ENCODE measurements at regions not wholly inside any gene's neighbourhood (a gene's known extent, or its start where the extent isn't known, plus 50 kb on each side); places are given as distances from the start of the nearest gene placed in this dataset.

DNA sequence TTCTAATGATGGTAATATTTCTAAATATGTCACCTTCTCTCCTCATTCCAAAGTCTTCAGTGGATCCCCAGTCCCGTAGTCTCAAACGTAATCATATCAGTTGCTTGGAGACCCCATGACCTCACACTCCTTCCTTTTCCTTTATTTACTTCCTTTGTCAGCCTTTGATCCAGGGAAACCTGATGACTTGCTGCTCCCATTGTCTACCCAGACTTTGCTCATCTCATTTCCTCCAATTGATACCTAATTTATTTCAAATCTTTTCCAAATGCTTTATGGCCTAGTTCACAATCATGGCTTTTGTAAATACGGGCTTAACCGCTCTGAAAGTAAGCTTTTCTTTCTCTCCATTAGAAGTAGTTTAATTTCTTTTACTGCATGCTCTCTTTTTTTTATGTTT lies 402.4 kb upstream of the CYRIA start:
- no peak for DNase-seq (ENCODE audit: low read depth)

- no peak for DNase-seq (ENCODE audit: low read depth)
Measured at GRCh38 chr2:17065536-17065935, 399.9 kb upstream of the CYRIA start.

DNA sequence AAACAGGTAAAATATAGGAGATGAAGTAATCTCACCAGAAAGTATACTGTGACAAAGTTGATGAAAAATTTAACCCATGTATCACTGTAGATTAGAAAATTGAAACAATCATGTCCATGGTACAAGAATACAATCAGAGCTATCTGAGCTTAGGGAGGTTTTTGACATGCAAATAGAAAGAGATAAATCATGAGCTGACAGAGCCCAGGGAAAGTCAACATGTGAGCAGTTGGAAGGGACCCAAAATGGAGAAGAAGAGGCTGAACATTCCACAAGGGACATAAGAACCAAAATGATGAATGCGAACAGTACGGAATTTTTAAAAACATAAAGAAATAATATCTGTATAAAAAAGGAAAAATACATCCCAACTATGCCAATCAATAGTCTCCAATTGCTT lies 395.4 kb upstream of the CYRIA start:
- DNase-seq (ENCODE audit: low read depth) = no peak

DNA sequence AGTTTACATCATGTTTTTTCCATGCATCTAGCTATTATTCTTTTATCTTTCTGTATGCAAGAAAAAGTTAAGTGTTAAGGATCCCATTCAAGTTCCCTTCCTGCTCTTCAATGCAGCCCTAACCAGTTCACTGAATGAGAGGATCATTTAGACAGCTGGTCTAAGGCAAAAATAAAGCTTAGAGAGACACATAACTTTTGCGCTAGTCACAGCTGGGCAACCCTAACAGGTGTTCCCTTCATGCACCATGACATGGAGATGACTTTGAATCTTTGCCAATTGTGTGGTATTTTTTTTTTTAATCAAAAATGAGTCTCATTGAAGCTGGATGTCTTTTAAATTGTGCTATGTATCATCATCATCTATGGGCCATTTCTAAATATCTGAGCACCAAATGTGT lies 393.8 kb upstream of the CYRIA start:
- no peak for DNase-seq (ENCODE audit: low read depth)

GRCh38 chr2:17058772-17059402 lies 393.3 kb upstream of the CYRIA start:
- DNase-seq (ENCODE audit: low read depth) = no peak

- no peak for DNase-seq (ENCODE audit: low read depth)
Measured at GRCh38 chr2:17057109-17058017, 391.7 kb upstream of the CYRIA start.

DNA sequence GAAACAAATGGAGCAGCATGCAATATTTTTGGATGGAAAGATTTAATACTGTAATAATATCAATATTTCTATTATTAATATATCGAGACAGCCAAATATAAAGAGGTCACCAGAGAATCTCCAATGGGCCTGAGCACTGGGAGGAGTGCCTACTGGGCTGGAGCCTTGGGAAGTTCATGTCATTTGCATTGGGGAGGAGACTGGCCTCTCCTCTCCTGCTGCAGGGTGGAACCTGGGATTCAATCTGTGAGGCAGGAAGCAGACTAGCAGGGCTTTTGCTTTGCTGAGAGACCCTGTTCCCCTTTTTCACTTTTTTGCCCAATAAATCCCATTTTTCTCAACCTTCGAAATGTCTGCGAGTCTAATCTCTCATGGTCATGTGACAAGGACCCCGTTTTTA lies 390.6 kb upstream of the CYRIA start:
- no peak for DNase-seq (ENCODE audit: low read depth)

GRCh38 chr2:17052001-17052400 lies 386.4 kb upstream of the CYRIA start:
- no peak for DNase-seq (ENCODE audit: low read depth)

DNA sequence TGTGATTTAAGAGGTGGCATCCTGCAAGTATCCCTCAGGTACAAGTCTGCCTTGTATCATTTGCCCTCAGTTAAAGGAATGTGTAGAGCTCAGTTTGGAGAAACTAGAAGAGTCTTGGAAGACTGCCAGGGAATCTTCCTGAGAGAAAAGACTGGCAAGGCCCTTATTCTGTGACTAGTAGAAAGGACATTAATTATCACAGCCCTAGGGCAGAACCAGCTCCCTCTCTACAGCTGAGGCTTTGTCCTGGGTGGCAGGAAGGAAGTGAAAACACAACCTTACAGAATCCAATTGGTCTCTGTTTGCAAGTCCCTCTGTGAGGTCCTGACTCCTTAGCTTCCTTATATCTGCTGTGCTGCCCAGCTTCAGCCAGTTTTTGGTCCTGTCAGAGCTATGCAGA lies 385.9 kb upstream of the CYRIA start:
- no peak for DNase-seq (ENCODE audit: low read depth)

GRCh38 chr2:17043173-17043572 lies 377.5 kb upstream of the CYRIA start:
- DNase-seq (ENCODE audit: low read depth) = no peak

GRCh38 chr2:17036361-17036760 lies 370.7 kb upstream of the CYRIA start:
- DNase-seq (ENCODE audit: low read depth) = no peak

DNA sequence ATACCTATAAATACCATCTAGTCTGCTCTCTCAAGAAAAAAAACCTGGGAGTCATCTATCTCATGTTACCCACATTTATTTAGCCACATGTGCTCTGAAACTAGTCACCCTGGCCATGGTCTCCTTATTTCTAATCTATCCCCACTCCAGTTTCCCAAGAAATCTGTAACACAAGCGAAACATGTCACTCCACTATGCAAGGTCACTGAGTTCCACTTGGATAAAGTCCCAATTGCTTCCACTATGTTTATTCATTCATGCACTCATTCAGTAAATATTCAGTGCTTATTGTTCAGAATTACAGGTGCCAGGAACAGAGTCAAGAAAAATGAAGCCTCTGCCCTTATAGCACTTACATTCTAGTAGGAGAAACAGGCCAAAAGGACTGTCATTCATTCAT lies 369.4 kb upstream of the CYRIA start:
- DNase-seq (ENCODE audit: low read depth) = no peak

DNA sequence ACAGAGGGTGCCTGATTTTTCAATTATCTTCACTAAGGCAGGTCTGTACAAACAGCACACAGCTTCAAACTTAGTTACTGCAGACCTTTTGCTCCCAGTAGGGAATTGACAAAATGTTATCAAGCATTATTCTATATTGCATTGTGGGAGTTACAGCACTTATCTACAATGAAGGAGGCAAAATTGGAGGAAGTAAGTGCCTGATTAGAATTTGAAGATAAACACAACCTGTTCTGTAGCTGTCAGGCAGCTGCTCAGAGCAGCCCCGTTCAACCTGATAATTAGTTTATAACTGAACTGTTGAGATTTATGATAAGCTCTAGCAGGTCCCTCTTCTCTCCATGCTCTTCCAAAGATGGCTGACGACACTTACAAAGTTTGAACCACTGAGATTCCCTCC lies 364.4 kb upstream of the CYRIA start:
- no peak for DNase-seq (ENCODE audit: low read depth)

DNA sequence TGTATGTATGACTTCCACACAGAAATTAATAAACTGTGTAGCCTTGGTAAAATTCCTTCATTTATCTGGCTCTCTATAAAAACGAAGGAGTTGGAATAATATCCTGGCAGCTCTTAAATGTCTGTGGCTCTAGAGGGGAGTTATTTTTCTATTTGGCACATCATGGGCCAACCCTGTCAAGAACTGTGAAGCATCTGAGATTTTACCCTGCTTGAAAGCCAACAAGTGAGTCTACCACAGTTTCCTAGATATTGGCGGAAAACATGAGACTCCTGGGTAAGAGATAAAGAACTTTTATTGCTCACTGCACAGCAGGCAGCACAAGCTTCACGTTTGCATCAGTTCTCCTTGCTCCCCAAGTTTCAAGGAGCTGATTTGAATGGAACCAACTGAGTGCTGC lies 346.7 kb upstream of the CYRIA start:
- no peak for DNase-seq (ENCODE audit: low read depth)

GRCh38 chr2:17010104-17010503 lies 344.5 kb upstream of the CYRIA start:
- DNase-seq (ENCODE audit: low read depth) = no peak

- DNase-seq (ENCODE audit: low read depth) = no peak
Measured at GRCh38 chr2:17000184-17000482, 334.5 kb upstream of the CYRIA start.

DNA sequence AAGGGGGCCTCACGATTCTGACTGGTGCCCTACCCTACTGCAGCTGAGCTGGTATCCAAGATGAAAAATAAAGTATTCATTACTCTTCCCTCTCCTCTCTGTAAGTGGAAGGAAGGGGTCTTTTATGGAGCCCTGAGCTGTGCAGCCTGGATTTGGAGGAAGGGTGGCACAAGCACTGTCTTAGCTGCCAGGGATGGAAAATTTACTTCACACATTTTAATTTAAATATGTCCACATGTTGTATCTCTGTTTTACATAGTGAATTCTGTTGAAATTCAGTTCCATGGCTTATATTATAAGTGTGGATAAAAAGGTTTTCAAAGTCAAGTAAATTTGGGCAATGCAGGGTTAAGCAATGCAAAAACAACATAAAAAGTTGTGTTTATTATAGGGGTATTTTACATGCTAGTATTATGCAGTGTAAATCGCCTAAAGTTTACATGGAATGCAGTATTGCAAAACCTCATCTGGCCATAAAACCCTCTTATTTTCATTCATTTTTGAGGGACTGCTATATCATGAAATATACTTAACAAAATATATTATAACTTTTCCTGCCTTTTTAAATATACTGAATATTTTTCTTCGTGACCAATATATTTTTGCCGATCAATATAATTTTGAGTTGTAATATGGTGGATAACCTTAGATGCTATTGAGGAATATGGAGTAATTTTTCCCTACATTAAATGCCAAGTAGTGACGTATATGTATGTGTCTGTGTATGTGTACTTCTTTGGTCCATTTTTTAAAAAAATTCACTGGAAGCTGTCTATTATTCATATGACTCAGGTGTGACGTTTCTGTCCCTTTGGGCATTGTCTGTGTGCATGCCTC lies 333.9 kb upstream of the CYRIA start:
- no peak for DNase-seq (ENCODE audit: low read depth)

GRCh38 chr2:16978301-16978700 lies 312.7 kb upstream of the CYRIA start:
- no peak for DNase-seq (ENCODE audit: low read depth)

DNA sequence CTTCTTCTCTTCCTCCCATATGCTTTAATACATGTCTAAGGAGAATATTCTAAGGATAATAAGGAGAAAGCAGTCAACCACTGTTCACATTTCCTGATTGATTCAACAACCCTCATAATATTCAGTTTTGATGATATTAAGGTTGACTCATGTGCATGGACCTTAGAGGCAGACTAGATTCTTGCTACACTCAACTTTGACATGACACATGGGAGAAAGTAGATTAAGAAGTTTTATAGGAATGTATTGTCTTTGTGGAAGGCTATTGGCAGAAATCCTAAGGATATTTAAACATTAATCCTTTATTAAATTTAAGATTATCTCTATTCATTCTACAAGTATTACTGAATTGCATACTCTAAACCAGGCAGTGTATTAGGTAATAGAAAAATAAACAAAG lies 309.1 kb upstream of the CYRIA start:
- DNase-seq (ENCODE audit: low read depth) = no peak

GRCh38 chr2:16973586-16974286 lies 308.1 kb upstream of the CYRIA start:
- DNase-seq (ENCODE audit: low read depth) = no peak

DNA sequence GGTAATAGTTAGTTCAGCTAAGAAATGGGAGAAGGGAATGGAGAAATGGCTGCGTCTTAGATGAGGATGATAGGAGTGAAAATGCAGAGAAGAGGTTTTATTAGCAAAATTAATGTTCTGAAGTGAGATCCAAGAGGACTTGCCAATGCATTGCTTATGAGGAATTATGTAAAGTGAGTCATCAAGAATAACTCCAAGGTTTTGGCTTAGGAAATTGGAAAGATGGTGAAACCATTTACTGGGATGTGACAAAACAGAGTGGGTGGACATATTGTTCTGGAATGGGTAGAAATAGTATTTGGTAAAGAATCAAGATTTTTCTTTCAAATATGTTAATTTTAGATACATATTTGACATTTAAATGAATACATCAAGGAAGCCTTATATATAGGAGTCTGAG lies 306.6 kb upstream of the CYRIA start:
- DNase-seq (ENCODE audit: low read depth) = no peak

- DNase-seq (ENCODE audit: low read depth) = no peak
Measured at GRCh38 chr2:16971722-16972234, 306.1 kb upstream of the CYRIA start.
